Stimulated activated CD4-positive, alpha-beta T cell treated with anti-CD3 and anti-CD28 coated beads, Interleukin-2, amount 100 ng/mL, for 4 hours (primary cell): ENCODE measurements at regions not wholly inside any gene's neighbourhood (a gene's known extent, or its start where the extent isn't known, plus 50 kb on each side); places are given as distances from the start of the nearest gene placed in this dataset.

Experiments used
- DNase-seq: peaks from one replicate; pipeline ENCODE4 v3.0.0-alpha.2; 2020; ENCODE audit warnings: low read depth

DNA sequence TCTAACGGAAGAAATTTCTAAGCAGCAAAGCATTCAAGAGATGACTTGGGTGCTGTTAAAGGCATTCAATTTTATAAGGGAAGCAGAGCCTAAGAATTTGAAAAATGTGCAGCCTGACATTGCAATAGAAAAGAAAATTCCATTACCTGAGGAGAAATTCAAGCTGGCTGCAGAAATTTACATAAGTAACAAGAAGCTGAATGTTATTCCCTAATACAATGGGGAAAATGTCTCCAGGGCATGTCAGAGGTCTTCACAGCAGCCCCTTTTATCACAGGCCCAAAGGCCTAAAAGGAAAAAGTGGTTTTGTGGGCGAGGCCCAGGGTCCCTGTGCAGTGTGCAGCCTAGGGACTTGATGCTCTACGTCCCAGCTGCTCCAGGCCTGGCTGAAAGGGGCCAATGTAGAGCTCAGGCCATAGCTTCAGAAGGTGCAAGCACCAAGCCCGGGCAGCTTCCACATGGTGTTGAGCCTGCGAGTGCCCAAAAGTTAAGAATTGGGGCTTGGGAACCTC is 306.7 kb downstream of the RDH14 start:
- no peak for DNase-seq

DNA sequence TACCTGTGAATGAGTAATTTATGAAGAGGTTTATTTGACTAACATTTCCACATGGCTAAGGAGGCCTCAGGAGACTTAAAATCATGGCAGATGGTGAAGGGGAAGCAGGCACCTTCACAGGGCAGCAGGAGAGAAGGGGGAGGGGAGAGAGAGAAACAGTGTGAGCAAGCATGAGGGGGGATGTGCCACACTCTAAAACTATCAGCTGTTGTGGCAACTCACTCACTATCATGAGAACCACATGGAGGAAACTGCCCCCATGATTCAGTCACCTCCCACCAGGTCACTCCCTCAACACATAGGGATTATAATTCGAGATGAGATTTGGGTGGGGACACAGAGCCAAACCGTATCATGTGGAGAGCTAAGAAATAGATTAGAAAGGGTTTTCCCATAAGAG is 309.0 kb downstream of the RDH14 start:
- DNase-seq: no peak

DNA sequence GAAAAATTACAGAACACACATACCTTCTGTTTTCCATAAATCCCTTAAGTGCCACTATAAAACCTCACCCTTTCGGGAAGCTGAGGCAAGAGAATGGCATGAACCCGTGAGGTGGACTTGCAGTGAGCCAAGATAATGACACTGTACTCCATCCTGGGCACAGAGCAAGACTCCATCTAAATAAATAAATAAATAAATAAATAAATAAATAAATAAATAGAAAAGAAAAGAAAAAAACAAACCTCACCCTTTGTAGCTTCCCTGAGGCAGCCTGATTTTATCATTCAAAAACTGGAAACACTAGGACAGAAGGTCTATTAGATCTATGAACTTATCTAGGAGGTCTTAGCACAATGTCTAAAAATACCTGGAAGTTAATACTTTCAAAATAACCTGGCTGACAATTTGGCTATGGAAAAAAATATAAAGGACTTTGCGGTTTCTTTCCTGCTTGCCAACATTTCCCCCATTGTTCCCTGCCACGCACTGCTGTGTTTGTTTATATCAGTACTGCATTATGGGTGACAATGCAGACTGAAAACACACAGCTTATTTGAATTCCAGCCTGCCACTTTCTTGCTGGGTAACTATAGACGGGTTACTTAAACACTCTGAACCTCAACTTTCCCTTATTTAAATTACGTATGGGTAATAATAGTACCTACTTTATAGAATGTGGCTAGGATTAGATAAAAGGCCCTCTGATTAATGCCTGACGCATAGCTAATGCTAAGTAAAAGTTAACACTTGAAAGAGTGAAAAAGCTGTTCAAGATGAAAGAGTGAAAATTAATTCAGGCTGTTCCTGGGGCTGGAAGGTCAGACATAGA is 313.0 kb downstream of the RDH14 start:
- no peak for DNase-seq

DNA sequence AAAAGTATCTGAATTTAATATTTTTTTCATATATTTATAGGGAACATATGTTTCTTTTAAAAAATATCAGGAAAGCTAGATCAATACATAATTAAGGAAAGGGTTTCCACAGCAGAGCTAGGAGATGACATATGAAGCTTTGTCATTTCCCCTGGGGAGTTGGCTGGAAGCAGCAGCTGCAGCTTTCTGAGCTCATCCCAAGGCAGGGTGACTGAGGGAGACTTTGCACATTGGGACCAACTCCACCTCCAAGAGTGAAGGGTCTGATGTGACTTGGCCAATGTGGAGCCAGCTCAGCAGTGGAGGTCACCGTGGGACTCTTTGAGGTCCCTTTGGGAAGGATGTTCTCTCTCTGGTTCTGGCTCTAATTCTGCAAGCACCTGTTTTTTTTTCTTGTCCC is 315.1 kb downstream of the RDH14 start:
- DNase-seq: no peak

DNA sequence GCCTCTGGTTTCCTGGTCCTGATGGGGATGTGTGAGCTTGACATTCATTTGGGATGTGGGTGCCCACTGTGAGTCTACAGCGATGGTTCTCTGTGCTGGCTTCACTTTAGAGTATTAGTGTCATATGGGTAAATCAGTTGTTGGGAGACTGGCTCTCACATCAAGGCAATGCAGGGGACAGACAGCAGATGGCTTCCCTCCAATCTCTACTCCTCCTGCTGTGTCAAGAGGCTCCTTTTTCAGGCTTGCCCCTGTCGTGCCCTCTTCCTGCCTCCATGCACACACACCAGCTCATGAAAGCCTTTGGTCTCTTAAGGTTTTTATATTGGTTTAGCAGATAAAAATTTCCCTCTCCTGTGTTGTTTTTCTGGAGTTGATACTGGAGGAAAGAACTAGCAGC is 315.6 kb downstream of the RDH14 start:
- no peak for DNase-seq

DNA sequence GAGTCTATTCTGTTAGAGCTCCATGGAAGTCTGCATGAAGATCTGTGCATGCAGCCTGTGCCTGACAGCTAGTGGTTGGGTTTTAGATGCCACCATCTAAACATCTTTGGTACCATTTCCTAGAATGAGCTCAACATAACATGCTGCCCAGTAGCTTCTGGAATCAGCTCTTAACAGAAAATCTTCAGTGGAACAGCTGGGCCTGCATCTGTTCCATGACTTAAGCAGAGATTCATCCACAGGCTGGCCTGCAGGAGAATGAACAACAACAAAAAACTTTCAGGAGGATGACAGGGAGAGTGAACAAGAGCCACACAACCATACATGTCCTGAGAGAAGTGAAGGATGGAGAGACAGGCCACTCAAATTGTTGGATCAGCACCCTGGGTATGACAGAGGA is 316.6 kb downstream of the RDH14 start:
- DNase-seq: no peak

DNA sequence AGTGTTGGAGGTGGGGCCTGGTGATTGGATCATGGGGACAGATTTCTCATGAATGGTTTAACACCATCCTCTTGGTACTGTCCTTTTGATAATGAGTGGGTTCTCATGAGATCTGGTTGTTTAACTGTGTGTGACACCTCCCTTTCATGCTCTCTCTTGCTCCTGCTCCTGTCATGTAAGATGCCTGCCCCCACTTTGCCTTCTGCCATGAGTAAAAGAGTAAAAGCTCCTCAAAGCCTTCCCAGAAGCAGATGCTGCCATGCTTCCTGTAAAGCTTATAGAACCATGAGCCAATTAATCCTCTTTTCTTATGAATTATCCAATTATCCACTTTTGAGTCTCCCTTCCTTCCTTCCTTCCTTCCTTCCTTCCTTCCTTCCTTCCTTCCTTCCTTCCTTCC is 317.7 kb downstream of the RDH14 start:
- DNase-seq: no peak

DNA sequence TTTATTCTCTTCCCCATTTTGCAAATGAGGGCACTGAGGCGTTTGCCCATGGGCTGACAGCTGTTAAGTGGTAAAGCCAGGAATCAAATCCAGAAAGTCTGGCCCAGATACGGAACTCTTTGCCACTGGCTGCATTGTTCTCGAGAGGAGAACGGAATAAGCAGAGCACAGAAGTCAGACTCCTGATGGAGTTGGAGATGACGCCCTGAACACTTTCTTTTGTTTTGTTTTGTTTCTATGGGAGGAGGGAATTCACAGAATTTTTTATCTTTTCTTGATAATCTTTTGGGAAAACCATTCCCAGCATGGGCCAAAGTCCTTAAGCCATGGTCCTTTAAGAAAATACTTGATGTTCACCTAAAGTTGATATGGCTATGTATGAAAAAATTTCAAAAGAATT is 322.2 kb downstream of the RDH14 start:
- DNase-seq: no peak

DNA sequence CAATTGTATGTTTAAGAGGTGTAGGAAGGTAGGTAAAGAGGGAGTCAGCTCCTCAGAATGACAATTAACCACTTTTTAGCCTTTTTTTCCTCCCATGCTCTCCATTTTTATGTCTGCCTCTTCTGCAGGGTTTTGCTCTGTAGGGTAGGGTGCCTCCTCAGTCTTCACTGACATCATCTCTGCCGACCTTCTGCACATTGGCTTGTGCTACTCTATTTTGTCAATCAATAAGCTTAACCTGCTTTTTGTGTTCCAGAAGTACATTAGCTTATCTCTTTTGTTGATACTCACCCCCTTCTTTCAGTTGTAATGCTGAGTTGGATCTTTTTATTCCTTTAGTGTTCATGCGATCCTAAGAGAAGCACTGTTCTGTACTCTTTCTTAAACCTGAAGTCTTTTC is 323.2 kb downstream of the RDH14 start:
- DNase-seq: no peak

DNA sequence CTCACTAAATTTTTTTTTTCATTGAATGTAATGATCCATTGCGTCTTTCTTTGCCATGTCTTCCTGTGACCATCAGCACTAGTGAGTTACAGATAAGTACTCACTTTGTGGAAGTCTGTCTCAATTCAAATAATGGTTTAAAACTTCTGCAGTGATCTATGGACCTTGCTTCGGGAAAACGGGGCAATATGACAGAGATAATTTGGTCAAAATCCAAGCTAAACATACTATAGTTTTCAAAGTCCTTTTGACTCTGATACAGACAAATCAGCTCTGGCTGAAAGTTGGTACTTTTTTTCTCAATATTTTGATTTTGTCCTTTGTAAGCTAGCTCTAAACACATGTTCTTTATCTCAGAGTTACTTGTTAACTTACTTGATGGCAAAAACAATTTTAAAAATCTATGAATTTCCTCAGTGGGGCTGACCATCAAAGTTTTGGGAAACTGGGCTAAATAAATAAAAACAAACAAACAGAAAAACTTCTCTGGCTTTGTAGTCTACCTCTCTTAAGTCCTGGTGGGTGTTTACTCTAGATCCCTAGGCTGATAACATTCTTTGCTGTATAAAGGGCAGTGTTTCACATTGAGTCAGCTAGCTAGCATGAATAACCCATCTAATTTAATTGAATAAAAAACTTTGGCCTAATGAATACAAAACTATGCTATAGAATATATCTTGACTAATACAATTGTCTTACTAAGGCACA is 327.6 kb downstream of the RDH14 start:
- no peak for DNase-seq

DNA sequence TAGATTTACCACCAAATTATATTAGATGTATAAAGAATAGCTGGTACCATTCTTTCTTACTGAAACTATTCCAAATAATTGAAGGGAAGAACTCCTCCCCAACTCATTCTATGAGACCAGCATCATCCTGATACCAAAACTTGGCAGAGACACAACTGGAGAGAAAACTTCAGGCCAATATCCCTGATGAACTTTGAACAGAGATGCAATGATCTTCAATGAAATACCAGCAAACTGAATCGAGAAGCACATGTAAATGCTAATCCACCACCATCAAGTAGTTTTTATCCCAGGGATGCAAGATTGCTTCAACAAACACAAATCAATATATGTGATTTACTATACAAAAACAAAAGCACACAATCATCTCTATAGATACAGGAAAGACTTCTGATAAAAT is 329.8 kb downstream of the RDH14 start:
- no peak for DNase-seq

DNA sequence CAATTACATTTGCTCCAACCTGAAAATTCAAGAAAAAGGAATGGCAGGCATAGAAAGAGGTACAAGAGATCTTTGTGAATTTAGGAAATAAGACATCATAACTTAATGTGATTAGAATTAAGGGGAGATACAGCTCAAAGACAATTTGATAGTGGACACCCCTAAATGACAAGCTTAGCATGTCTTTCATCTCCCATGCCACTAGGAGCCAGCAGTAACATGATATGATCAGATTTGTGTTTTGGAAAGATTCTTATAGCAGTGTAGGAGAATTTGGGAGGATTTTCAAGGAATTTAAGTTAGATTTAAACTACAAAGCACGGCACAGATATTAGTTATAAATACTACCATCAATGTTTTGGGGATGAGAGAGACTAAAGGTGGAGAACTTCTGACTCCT is 340.8 kb downstream of the RDH14 start:
- DNase-seq: no peak

DNA sequence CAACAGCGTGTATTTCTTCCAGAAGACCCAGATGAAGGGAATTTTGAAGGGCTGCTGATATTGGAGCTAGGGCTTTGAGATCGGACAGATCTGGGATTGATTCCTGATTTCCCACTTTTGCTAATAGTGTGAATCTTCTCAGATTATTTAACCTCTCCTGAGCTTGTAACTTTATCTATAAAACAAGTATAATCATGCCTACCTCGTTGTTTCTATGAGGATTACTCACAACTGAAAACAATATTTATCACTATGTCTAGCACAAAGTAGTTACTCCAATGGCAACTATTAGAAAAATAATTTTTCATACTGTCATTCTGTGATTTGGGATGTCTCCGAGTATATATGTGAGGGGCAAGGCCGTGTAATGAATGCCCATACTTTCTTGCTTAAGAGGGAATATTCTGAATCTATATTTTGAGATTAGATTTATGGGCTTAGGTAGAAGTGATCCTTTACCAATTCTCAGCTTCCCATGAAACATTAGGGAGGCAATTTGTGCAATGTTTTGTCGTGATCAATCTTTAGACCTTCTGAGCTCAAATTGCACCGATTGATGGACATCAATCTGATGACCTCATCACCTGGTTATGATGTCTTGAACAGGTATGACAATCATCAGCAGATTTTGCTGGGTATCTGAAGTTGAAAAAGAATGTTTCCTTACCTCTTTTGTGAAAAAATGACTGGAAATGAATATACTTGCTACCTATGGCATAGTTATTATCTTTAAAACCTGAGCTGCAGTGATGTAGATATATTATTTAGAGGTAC is 339.9 kb downstream of the KCNS3 start:
- DNase-seq: no peak

DNA sequence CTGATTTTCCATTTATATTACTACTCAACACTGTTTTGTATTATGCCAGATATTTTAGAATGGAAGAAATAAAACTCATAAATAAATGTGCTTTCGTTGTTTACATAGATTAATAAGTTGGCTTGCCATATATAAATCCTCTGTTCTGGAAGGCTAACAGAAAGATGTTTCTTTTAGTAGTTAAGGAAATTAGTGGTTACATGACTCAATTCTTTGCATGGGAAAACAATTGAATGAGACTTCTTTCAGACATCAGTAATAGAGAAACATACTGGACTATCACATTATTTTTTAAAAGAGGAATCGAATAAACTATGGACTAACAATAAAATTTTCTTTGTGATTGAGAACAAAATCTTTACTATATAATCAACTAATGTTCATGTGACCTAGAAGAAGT is 336.5 kb downstream of the KCNS3 start:
- no peak for DNase-seq

DNA sequence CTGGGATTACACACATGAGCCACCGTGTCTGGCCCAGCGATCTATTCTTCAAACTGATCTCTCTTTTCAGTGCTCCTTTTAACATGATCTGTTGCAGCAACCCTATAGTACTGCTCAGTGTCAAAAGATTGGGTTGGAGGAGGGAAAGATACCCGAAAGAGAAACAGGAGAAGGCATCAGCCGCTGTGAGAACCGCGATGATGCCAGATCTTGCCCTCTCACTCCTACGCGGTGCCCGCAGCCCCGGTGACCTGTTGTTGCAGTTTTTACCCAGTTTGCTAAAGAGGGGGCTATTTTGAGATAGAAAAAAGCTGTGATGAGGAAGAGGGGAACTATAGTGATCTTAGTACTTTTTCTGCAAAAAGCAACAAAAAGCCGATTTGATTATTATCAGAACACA is 335.5 kb downstream of the KCNS3 start:
- no peak for DNase-seq

DNA sequence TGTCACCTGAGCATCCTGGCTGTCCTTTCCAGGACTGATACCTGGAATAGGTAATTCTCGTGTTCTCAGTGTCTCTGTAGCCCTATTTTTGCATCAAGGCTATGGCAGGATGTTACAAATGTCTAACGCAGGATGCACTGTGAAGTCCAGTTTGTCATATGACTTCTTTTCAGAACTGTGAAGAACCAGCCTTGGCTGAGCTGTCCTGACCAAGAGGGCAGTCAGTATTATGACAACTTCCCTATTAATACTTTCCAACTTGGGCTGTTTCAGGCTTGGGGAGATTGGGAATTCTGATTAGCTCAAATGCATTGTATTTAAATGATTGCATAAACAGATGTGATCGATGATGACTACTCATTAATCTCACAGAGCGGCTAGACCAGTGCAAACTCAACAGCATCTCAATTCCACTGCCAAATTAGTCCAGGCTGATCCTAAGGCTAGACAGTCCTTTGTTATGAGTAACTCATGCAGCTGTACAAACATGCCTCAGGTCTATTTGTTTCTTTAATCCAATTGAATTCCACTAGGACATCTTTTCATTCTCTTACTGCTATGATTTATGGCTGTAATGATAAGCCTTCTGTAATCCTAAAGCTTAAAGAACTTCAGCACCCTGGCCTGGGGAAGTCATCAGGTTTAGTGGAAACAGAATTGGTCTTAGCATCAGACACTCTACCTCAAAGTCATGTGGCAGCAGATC is 331.6 kb downstream of the KCNS3 start:
- DNase-seq: no peak

DNA sequence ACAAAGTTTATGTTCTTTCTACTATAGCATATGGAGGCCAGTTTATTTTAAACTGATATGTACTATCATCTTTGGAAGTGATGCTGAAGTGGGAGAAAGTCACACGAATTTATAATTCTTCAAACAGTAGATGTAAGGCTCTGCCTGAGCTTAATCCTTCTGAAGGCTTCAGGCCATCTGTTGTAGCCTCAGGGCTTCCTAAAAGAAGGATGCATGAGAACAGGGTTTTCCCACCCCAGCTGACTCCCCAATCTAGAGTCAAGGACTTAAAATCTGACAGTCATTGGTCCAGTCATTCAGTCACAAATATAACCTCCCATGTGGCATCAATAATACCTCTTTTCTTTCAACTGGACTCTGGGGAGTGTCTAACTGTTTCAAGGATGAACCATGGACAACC is 330.5 kb downstream of the KCNS3 start:
- DNase-seq: no peak

DNA sequence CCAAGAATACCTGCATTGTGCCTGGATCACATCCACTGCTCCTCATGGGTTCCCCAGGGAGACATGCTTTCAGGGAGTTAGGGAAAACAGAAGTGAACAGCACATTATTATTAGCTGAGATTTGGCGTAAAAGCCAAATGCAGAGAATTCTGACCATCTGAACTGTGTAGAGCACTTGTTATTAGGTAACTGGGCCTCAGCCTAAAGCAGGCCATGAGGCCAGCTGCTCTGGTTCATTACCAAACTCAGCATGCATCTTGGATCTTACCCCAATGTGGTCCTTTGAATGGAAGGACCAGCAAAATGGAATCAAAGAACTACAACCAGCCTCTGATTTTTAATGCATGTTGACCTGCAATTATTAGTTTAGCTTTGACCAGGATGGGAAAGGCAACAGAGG is 322.3 kb downstream of the KCNS3 start:
- DNase-seq: no peak

DNA sequence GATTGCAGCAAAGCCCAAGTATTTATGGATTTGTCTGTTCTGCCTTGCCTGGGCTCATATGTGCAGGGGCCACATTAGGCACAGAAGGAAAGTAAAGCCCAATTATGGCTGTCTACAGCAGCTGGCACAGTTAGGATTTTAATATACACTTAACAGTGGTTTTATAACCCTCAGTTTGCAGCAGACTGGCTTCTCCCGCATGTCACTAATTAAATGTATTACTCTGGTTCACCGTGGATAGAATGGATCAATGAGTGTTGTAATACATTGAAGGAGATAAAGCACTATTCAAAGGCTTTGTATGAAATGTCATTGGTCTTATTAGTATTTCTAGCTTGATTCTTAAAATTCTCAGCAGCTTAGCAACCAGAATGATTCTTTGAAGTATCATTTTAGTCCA is 320.2 kb downstream of the KCNS3 start:
- no peak for DNase-seq

DNA sequence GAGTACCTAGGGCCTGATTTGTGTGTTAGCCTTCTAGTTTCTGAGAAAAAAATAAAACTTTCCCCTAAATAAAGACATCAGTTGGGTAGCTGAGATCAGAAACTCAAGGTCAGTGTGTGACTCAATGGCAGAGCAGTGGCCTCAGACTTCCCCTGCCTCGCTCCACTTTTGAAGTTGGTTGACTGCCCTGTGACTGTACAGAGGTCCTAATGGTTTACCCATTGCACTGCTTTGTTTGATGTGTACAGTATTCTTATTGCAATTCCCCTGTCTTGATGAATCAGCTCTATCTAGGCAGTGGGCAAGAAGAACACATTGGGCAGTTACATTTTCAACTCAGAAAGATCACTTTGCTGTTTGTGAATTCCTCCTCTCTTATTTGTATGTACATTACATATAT is 315.7 kb downstream of the KCNS3 start:
- DNase-seq: no peak

DNA sequence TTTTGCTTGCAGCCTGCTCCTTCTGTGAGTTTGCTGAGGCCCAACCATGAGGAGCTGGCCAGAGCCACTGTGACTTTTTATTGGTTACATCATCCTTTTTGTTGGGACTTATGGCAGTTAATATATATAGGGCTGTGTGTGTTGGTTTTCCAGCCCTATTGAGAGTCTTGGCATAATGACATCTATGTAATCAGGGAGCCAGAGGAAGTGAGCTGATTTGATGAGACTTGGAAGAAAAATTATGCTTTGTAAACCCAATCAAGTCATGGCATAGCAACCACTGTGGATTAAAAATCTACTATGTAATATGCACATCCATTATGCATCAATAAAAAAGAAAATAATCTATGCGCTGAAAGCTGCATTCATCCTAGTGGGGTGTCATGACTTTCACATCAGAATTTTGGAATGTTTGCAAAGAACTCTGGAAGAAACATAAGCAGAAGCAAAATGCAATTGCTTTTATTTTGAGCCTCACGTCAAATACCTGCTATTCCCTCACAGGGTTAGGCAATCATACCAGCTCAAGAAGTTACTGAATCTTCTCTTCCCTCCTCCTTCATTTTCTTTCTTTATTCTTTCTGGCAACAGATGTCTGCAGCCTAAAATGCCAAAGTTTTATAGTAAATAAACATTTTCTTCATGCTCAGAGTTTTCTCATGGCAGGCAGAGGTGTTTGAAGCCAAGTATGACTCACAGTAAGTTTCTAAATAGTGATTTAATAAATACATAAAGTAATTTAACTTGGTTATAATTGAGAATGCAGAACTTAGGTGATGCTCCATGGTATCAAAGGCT is 308.5 kb downstream of the KCNS3 start:
- DNase-seq: no peak
